Femur (tissue), 1 donor: ENCODE measurements at regions not wholly inside any gene's neighbourhood (a gene's known extent, or its start where the extent isn't known, plus 50 kb on each side); places are given as distances from the start of the nearest gene placed in this dataset.

Experiments
- DNase-seq: peaks from one replicate; pipeline ENCODE4 v3.0.0-alpha.2; 2017

DNA sequence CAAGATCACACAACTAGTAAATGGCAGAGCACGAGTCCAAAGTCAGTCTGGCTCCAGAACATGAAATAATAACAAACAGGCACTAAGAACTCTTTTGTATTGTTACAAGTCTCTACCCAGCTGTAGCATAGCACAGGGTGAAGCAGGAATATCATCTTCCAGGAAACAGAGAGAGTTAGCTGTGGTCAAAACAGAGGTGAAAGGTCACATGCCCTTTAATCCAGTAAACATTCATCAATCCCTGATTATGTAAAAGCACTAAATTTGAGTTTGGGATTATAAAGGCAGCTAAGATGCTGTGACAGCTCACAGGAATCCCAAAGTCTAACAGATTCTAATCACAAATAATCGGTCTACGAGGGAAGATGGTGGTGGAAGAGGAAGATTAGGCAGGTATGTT lies 133.0 kb upstream of the ASTN2 start:
- no peak for DNase-seq

DNA sequence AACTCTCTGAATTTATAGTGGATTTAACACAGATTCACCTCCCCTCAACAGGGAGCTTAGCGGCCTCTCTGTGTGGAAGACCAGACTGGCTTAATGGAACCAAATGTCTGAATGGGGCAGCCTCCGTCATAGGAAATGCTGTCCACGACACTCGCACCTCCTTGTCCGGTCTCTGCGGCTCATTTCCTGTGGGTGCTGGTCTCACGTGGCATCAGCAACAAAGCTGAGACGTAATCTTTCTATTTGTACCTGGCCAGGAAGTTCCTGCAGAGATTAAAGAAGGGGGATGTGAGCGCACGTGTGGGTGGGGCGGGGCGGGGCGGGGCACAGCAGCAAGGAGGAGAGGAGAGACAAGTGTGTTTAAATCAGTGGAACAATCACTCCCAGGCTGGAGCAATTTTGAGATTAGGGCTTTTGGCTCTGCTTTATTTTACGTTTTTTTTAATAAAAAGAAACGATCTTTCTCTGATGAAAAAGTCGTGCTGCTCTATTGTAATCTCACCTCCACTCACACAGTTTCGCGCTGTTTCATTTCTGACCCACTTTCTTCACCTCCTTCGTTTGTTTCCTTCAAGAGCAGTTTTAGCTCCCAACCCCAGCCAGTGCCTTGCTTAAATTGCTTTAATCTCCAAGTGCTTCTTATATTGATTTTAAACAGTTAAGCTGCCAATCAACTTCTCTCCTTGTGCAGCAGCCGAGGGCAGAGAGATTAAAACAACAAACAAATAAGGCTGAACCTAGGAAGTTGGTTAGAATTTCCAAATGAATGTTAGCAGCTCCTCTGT lies 132.2 kb upstream of the ASTN2 start:
- no peak for DNase-seq

GRCh38 chr9:117545846-117546245 lies 131.0 kb upstream of the ASTN2 start:
- DNase-seq: no peak

GRCh38 chr9:117543089-117543488 lies 128.2 kb upstream of the ASTN2 start:
- no peak for DNase-seq

DNA sequence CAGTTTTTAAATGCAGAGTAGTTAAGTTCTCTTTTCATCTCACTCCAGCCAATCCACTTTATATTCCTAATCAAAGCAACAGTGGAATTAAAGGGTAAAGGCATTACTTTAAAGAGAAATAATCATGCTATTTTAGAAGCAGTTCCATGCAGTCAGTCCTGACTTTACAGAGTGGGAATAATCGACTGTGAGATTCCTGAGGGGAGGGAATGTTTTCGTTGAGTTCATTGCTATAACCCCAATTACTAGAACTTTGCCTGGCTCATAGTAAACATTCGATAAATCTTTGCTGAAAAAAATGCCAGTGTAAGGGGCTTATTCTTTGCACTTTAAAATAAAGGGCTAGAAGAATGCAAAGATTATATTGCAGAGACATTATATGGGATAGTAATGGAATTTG lies 127.2 kb upstream of the ASTN2 start:
- DNase-seq: no peak

DNA sequence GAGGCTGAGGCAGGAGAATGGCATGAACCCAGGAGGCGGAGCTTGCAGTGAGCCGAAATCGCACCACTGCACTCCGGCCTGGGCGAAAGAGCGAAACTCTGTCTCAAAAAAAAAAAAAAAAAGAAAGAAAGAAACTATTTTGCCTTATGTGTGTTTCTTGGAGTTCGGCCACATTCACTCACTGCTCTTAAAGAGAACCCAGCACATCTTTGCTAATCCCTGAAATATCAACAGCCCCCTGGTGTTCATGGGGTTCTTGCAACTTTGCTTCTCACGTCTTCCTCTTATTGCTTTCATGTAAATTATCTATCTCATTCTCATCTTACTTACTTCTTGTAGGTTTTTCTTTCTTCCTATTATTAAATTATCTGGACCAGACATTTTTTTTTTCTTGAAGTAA lies 126.3 kb upstream of the ASTN2 start:
- no peak for DNase-seq

DNA sequence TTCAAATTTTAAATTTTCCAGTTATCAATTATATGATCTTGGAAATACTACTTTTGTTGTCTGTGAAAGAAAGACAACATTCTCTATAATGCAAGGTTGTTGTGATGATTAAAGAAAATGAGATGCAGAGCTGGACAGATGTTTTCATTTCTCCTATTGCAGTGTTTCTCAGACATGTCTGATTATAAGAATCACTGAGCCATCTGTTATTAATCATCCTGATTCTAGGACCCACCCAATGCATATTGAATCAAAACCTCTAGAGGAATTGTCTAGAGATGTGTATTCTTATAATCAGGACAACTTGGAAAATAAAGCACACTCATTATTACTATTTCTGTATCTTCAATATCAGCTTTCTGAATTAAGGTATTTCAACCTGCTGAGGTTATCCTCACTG lies 121.1 kb upstream of the ASTN2 start:
- no peak for DNase-seq

GRCh38 chr9:117535434-117535833 lies 120.6 kb upstream of the ASTN2 start:
- no peak for DNase-seq

DNA sequence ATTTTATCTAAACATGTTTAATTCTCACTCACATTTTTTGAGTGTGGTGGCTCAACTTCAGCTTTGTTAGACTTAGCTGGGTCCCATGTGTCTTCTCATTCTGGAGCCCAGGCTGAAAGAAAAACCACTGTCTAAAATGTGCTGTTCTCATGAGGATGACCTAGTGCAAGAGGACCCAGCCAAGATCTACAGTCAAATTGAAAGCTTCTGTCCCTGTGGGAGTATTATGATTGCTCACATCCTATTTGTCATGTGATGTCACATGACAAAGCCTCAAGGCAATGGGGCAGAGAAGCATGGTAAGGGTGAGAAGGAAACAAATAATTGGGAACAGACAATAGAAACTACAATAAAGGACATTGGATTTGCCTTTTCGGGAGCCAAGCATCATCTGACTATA lies 113.4 kb upstream of the ASTN2 start:
- DNase-seq: no peak

GRCh38 chr9:117526674-117527073 lies 111.8 kb upstream of the ASTN2 start:
- no peak for DNase-seq

GRCh38 chr9:117523531-117524153 lies 108.8 kb upstream of the ASTN2 start:
- no peak for DNase-seq

DNA sequence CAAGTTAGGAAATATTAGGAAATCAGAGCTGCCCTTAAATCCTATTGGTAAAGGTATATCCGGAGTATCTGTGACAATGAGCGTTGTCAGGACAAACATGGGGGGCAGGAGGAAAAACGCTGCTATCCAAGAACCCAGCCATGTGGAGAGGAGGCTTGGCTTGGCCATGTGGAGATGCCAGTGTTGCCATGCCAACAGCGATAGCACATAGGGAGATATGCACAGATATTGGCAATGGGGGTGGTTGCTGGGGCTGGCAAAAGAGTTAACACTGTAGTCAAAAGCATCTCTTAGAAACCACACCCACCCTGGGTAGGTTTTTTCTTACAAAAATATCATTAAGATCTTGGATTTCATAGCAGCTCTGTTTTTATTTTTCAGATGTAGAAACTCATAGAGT lies 106.4 kb upstream of the ASTN2 start:
- DNase-seq: no peak

GRCh38 chr9:117516676-117517632 lies 102.1 kb upstream of the ASTN2 start:
- DNase-seq: no peak

GRCh38 chr9:117511852-117512481 lies 97.1 kb upstream of the ASTN2 start:
- no peak for DNase-seq

- no peak for DNase-seq
These were observed 81.5 kb upstream of the ASTN2 start for GRCh38 chr9:117496307-117496706.

- DNase-seq: no peak
These were observed 79.7 kb upstream of the ASTN2 start for GRCh38 chr9:117494401-117495090.

DNA sequence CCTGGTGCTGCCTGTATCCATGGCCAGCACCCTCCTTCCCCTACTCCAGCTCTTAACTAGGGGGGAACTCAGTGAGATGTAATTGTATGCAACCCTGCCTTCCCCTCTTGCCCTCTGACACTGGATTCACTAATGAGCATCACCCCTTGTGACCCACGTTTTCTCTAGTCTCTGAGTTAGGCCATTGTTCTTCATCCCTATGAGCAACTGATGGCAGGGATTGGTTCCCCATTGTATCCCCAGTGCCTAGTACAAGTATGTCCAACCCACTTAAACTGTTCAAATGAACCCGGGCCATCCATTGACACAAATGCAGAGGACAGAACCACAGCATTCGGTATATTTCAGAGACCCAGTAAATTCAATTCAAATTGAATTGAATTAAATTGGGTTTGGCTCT lies 77.6 kb upstream of the ASTN2 start:
- DNase-seq: no peak

GRCh38 chr9:117491491-117491890 lies 76.6 kb upstream of the ASTN2 start:
- no peak for DNase-seq

DNA sequence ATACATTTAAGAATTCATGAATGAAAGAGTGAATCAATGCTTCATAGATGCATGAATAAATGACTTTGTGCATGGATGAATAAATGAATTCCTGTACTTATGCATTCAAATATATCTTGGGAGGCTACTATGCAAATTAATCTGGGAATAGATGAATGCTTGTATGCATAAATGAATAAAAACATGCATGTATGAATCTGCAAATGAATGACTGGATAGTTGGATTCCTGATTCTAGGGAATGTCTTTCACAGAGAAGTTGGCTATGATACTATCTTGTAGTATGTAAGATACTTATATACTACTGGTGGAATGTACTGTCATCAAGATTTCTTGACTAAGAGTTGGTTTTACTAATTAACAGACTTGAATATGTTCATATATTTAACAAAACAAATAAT lies 75.3 kb upstream of the ASTN2 start:
- no peak for DNase-seq

DNA sequence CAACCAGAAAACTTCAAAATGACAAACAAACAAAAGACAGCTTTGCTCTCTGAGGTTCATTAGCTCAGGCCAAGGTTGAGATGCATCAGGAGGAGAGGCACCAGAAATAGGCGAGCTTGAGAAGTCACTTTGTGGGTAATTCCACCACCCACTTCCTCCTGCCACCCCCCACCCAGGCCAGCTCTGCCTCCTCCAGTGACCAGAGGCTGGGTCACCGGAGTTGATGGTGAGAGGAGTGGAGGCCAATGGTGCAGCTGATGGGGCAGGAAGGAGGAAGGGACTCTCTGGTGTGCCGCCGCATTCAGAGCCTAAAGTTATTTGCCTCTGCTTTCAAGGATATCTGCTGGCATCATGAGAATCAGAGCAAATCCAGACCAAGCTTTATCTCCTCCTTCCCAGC lies 73.8 kb upstream of the ASTN2 start:
- no peak for DNase-seq

- peak; percentile 77 for DNase-seq
These were observed 72.8 kb upstream of the ASTN2 start for GRCh38 chr9:117487555-117488175.

- DNase-seq: no peak
These were observed 71.6 kb upstream of the ASTN2 start for GRCh38 chr9:117486426-117486825.
